Stimulated activated CD4-positive, alpha-beta T cell treated with anti-CD3 and anti-CD28 coated beads, Interleukin-4, amount 100 ng/mL, for 24 hours (primary cell): ENCODE measurements at regions not wholly inside any gene's neighbourhood (a gene's known extent, or its start where the extent isn't known, plus 50 kb on each side); places are given as distances from the start of the nearest gene placed in this dataset.
"Not testable (repeated sequence)": the region's sequence is repeated elsewhere in the genome, so short reads cannot be mapped to it uniquely, and the experiment has no call there.

Source experiments
- DNase-seq: peaks from one replicate; pipeline ENCODE4 v3.0.0-alpha.2; 2020

DNA sequence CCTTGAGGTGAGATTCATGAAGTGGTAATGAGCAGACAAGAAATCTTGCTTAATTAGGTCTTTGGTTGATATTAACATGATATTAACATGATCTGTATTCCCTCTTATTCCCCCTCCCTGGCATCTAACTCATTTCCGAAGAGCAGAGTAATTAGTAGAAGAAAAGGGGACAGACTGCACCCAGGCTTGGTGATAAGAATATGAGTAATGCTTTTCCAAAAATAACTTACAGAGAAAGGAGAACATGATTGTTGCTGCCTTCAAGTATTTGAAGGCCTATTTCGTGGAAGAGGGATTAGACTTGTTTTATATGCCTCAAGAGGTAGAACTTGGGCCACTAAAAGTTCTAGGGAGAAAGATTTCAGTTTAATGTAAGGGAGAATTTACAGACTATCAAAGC is 130.6 kb upstream of the ATP5MC3 start:
- no peak for DNase-seq

DNA sequence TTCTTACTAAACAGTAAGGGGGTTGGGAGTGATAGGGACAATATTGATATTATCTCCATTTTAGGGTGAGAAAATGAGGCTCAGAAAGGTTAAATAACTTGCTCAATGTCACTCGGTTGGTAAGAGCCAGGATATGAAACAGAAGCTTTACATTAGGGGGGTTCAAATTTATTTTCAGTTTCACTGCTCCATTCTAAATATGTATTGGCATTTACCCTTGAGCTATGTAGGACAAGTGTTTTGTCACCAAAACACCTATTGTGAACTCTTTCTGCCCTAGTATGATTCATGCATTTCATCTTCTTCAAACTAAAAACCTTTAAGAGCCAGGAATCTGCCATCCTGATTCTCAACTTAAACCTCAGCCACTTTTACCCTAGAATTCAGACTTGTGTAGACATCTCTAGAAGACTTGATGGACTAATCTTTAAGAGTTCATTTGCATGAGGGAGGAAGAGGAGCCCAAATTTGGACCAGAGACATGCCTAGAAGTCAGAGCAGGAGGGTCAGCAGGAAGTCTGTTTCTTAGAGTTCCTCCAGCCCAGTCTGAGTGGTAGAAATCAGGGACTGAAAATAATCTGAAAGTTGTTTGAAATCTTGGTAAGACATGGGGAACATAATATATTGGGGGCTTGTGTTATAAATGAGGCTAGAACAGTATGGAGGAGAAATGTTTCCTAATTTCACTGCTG is 129.4 kb upstream of the ATP5MC3 start:
- no peak for DNase-seq

DNA sequence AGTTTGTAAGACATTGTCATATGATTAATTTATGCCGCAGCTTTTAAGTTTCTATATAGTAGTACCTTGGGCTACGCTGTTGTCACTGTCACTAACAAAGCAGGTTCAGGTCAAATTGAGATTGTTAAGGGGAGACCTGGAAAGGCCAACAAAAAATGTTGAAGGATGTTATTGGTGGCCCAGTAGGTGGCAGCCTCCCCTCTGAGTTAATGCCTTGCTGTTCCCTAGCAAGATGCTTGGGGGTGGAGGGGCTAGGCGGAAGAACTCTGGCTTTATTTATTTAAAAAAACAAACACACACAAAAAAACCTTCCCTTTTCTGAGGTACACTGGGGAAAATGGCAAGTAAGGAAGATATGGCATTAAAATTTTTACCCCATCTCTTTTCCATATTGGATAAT is 128.3 kb upstream of the ATP5MC3 start:
- DNase-seq: no peak

DNA sequence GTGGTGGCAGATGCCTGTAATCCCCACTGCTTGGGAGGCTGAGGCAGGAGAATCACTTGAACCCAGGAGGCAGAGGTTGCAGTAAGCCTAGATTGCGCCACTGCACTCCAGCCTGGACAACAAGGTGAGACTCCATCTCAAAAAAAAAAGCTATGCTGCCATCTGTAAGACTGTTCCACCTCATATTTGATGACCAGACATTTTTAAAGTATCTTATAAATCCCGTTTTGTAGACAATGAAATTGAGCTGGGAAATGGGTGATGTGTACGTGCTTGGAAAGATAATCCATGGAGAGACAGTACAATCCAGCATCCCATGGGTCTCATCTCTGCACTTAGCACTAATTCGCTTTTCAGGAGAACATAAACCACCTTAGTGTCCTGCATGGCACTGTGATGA is 126.5 kb upstream of the ATP5MC3 start:
- DNase-seq: no peak

DNA sequence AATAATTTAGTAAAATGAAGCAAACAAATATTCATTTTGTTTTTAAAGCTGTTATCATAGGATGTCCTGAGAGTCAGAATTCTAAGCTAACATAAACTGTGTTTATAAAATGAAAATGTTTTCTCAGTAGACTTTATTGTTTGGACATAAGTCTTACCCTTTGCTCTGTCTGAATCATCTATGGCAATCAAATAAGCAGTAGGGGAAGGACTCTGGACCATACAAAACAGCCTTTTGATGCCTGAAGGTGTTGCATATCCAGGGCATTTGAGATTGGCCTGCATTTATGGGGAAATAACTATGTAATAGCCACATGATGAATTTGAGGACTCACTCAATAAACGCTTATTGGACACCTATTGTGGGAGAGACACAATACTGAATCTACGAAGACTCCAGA is 123.0 kb upstream of the ATP5MC3 start:
- no peak for DNase-seq

DNA sequence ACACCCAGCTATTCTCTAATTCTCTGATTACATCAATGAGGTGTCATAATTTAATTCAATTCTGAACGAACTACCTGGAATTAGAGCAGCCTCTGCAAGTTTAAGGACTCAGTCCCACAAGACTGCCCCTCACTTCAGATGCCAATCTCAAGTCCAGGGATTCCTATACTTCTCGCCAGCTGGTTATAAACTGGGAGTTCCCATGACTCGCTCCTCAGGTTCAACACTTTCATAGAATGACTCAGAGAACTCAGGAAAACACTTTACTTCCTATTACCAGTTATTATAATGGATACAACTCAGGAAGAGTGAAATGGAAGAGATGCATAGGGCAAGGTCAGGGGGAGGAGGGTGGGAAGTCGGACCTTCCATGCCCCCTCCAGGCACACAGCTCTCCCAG is 112.3 kb upstream of the ATP5MC3 start:
- DNase-seq: no peak

DNA sequence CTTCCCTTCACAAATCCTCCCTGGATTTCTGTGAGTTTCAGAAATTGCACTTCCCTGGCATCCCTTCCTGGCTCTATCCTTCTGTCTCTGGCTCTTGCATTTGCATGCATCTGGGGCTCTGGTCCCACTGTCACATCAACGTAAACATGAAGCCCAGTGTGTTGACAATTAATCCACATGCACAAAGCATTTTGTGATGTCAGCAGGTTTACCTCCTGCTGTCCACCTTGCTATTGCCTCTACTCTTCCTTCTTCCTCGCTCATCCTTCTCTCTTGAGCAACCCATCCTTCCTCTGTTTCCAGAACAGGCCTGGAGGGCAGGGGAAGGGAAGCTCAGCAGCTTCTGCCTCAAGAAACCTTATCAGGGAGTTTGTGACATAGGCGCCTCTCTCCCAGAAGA is 111.7 kb upstream of the ATP5MC3 start:
- no peak for DNase-seq

DNA sequence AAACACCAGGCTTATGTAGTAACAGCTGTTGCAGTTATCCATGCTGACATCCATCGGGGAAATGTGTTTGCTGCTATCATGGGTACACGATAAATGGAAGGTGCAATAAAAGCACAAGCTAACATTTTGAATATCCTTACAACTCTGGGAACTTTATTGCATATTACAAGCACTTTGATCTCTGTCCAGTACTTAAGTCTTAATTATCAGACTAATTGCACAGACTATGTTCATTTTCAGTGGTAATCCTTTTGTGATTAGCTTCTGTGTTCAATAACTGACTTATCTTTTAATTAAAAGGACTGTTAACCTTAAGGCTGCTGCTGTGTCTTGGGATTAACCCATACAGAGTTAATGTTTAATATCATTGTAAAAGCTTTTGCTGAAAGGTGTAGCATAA is 101.4 kb upstream of the ATP5MC3 start:
- DNase-seq: no peak

DNA sequence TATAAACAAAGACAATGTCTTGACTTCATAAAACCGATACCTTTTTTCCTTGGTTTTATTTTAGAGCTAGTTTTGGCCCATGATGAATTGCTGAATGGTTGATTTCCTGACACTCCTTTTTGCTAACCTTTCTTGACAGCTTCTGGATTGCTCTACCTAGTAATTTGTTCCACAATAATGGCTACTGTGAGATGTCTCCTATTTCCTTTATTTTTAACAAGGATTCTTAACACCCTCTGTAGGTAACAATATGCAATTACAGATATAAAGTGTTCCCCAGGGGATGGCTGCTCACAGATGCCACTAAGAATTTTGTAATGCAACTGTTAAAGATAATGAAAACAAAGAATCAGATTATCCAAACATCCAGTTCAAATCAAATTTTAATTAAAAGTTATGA is 100.8 kb upstream of the ATP5MC3 start:
- no peak for DNase-seq

DNA sequence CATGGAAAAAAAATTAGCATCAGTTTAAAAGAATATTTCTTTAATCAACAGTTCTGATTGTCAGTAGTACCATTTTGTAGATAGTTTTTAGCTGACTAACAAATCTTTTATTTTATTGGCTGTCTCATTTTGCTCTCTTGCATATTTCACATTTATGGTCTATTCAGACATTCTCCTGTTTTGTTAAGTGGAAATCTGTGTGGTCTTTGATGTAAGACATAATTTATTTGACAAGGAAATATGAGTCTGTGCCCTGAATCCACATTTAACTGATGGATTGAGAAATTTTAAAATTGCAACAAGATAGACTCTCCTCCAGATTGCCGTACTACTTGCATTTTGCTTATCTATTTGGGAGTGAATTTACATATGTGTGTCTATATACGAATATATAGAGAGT is 96.3 kb upstream of the ATP5MC3 start:
- DNase-seq: no peak

DNA sequence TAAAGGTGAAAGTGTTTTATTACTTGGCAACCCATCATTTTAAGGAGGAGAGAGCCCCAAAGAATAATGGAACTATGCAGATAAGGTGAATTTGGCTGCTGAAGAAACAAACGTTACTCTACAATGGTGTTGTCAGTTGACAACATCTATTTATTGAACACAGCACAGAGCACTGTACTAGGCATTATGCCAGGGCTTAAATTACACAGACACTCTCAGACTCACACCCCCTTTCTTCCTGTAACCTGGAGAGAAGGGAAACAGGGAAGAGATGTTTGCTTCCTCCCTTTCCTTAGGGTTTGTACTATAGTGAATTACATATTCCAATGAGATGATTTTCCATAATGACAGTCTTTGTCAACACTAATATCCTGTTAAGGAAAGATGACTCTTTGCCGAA is 94.0 kb upstream of the ATP5MC3 start:
- DNase-seq: no peak

DNA sequence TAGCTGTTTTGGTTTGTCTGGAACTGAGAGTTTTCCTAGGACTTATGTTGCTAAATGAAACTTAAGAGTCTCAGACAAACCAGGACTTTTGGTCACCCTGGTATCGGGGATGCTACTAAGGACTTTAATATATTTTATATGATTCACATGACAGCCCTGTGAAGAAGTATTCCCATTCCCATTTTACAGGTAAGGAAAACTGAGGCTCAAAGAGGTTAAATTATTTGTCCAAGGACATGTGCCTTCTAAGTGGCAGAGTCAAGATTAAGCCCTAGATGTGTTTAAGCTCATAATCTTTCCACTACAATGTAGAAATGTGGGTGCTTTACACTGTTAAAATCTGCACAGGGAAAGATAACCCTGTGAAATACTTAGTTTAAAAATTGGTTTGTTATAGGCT is 77.7 kb upstream of the ATP5MC3 start:
- DNase-seq: no peak

DNA sequence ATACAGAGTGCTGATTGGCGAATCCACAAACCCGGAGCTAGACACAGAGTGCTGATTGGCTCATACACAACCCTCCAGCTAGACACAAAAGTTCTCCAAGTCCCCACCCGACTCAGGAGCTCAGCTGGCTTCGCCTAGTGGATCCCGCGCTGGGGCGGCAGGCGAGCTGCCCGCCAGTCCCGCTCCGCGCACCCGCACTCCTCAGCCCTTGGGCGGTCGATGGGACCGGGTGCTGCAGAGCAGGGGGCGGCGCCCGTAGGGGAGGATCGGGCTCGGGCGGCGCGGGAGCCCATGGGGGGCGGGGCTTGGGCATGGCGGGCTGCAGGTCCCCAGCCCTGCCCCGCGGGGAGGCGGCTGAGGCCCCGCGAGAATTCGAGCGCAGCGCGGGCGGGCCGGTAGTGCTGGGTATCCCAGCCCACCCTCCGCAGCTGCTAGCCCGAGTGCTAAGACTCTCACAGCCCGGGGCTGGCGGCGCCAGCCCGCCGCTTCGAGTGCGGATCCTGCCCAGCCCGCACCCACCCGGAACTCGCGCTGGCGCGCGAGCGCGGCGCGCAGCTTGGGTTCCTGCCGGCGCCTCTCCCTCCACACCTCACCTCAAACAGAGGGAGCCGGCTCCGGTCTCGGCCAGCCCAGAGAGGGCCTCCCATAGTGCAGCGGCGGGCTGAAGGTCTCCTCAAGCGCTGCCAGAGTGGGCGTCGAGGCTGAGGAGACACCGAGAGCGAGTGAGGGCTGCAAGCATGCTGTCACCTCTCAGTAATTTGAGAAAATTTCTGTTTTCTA is 75.5 kb upstream of the ATP5MC3 start:
- no peak for DNase-seq

DNA sequence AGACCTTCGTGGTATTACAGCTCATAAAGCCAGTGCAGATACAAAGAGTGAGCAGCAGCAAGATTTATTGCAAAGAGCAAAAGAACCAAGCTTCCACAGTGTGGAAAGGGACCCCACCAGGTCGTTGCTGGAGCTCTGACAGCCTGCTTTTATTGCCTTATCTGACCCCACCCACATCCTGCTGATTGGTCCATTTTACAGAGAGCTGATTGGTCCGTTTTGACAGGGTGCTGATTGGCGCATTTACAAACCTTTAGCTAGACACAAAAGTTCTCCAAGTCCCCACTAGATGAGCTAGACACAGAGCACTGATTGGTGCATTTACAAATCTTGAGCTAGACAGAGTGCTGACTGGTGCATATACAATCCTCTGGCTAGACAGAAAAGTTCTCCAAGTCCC is 74.9 kb upstream of the ATP5MC3 start:
- DNase-seq: not testable (repeated sequence)

DNA sequence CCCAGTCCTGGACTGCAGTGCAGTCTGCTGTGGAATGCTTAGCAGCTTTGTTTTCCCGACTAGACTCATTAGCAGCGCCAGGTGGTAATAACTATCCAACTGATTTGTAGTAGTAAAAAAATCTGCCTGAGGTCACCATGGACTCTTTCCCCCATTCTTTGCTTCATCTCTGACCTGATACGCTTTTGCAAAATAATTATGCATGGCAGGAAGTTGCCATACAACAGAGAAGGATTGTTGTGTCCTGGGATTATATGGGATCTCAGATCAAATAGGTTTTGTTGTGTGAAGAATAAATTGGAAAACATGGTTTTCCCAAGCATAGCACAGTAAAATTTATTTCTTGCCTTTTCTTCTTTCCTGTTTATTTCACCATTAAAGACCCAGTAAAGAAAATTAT is 72.4 kb upstream of the ATP5MC3 start:
- no peak for DNase-seq

DNA sequence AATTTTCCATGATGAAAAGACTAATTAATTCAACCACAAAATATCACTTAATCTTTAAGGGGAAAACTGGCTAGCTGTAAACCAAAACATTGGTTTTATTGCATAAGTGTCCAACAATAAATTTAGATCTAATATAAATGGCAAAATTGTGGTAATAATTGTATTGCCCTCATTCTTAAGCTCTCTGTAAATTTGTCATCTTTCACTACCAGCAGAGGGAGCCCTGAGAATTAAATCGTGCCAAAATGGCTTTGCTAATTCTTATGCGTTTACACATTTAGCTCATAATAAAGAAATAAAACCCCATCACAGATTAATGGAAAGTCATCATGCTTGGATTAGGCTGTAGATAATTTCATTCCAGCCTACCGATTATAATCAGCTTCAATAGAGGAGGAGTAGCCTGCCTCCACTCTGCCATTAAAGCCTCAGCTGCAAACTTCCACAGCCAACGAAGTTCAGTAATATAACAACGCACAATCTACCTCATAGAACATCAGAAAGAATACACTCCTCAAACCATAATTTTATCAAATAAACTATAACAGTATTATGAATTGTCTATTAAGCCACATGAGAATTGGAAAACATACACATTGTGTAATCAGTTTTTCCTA is 70.0 kb upstream of the ATP5MC3 start:
- peak; percentile 5 for DNase-seq

DNA sequence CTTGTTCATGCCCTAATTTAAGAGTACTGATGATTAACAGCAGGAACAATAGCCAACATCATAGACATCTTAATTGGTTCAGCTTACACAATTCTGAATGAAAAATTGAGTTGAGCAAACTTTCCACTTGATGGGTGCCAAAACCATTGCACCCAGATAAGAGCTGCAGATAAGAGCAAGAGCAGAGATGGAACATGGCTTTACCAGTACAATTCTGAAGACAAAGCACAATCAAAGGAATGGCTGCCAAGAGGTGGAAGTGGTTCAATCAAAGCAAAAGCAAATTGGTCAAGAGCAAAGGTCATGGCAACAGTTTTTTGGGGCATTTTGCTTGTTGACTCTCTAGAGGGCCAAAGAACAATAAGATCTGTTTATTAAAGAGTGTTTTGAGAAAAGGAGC is 65.6 kb upstream of the ATP5MC3 start:
- DNase-seq: no peak

DNA sequence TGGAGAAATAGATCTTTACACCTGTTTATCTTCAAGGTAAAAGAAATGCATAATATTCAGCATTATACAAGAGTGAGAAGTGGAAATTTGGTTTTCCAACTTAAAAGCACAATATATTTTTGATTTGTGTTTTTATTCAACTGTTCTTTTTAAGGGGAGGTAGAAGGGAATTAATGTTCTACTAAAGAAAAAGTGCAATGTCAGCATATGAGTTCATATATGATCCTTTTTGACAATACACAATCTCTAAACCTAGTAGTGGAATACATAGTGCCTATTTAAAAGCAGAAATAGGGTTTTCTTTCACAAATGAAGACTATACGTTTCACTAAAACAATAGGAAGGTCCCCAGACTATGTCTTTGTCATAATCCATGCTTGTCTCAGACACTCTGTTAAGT is 63.2 kb upstream of the ATP5MC3 start:
- DNase-seq: no peak

DNA sequence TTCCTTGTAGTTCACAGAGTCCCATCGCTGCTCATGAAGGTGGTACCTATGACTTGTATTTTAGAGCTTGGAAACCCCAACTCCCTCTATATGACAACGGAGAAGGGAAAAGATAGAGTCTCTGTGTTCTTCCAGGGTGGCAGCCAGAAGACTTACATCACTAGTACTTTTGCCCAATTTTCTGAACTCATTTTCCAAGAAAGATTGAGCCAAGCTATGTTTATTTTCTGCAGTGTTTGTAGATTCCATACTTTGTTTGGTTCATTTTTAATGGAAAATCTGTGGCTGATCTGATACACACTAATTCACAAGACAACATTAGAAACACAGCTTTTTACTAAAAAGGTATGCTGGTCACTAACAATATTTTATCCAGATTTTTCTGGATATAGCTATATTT is 60.2 kb upstream of the ATP5MC3 start:
- DNase-seq: no peak

DNA sequence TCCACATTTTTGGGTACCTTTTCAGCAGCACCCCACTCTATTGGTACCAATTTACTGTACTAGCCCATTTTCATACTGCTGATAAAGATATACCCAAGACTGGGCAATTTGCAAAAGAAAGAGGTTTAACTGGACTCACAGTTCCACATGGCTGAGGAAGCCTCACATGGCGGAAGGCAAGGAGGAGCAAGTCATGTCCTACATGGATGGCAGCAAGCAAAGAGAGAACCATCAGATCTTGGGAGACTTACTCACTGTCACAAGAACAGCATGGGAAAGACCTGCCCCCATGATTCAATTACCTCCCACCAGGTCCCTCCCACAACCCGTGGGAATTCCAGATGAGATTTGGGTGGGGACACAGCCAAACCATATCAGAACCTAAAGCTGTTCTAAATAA is 58.5 kb upstream of the ATP5MC3 start:
- DNase-seq: not testable (repeated sequence)

DNA sequence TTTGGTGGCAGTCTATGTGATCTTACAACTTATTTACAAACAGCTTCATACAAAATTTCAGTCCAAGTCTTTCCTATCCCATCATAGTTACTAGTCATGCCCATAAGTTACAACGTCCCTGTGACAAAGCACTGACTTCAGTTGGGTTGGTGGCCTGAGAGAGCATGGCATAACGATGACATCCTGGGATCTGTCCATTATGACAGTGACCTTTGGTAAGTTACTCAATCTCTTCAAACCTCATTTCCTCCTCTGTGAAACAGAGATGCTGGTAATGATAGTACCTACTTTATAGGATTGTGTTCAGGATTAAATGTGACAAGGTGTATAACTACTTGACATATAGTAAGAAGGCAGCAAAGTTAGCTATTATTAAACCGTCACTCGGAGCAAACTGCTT is 55.4 kb upstream of the ATP5MC3 start:
- DNase-seq: no peak

DNA sequence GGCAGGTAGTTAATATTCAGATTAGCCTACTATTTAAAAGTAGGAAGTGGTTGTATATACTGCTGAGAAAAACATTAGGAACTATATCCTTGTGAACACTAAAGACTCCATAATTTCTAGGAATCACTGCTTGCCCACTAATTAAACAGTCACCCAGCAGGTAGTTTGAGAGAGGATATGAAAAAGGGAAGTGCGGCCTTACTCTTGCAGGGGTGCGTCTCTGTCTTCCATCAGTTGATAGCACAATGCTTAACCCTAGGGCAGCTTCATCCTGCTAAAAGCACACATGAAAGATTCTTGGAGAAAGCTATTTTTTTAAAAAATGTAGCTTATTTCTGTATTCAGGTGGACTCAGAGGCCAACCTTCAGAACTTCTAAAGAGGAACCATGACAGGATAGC is 53.1 kb upstream of the ATP5MC3 start:
- no peak for DNase-seq

DNA sequence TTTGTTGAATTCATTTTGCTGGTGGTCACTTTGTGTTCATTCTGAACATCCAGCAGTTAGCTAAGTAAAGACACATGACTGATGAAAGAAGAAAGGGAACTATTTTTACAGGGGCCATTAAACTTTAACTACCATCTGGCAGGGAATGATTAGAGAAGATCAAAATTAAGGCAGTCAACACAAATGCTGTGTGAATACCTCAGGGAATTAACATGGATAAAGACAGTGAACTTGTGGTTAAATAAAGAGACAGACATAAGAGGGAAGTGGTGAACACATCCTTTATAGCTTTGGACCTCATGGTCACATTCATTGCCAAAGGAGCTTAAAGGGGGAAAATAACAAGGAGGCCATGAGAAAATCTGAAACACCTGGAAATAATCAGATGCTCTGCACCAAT is 52.6 kb upstream of the ATP5MC3 start:
- DNase-seq: no peak

DNA sequence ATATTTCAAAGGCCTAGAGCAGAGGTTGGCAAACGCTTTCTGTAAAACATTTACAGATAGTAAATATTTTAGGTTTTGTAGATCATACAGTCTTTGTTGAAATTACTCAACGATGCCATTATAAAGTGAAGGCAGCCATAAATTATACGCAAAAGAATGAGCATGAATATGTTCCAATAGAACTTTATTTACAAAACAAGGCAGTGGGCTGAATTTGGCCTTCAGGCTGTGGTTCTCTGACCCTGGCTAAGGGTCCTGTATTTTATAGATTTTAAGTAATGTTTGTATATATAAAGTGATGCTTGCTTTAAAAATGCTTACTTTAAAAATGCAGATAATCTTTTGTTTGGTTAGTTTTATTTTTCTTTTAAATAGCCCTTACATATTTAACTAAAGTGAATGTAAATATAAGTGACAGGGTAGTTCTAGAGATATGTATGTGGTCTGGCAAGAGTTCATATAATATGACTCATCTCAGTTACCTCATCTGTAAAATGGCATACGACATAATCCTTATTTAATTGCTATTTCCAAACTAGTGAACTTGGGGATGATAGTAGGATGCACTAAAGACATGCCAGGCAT is 51.7 kb upstream of the ATP5MC3 start:
- no peak for DNase-seq
